Omental fat pad (tissue), 3 donors: ENCODE measurements at regions not wholly inside any gene's neighbourhood (a gene's known extent, or its start where the extent isn't known, plus 50 kb on each side); places are given as distances from the start of the nearest gene placed in this dataset.

Experiments
- ATAC-seq: fragments of 150-250 bp; one replicate; pipeline ENCODE4 v1.9.1; 2016; ENCODE audit warnings: mild to moderate bottlenecking, moderate library complexity; ENCODE audit not compliant: low FRiP score
- DNase-seq: peaks from one replicate; pipeline ENCODE4 v3.0.0-alpha.2; 2019; ENCODE audit warnings: low spot score
- CTCF ChIP-seq, 3 donors: fragments of 450-650 bp; IDR thresholded peaks; one replicate each; pipeline ENCODE4 v1.5.1; 2016 to 2017; ENCODE audit warnings: antibody characterized with exemption in 3 of 3, mild to moderate bottlenecking in 3 of 3, moderate library complexity in 2 of 3

- ATAC-seq (no peak), DNase-seq (no peak)
- TF ChIP-seq CTCF (IDR thresholded peaks at IDR 0.05): no peak
These were observed 92.9 kb upstream of the MAX start for GRCh38 chr14:65195042-65195719.

GRCh38 chr14:65198346-65198745 is 96.0 kb upstream of the MAX start:
- no peak for ATAC-seq
- TF ChIP-seq CTCF (IDR thresholded peaks at IDR 0.05): no peak

GRCh38 chr14:65200454-65200853 is 98.1 kb upstream of the MAX start:
- DNase-seq (no peak), ATAC-seq (no peak)
- TF ChIP-seq CTCF (IDR thresholded peaks at IDR 0.05): no peak

More at GRCh38 chr14:65198346-65198745, 96.0 kb upstream of the MAX start:
- no peak for DNase-seq

GRCh38 chr14:65203574-65203973 is 101.3 kb upstream of the MAX start:
- no peak for TF ChIP-seq CTCF (IDR thresholded peaks at IDR 0.05)
- no peak for ATAC-seq

GRCh38 chr14:65204056-65204455 is 101.7 kb upstream of the MAX start:
- no peak for ATAC-seq
- DNase-seq: no peak
- TF ChIP-seq CTCF (IDR thresholded peaks at IDR 0.05): no peak

More at GRCh38 chr14:65203574-65203973, 101.3 kb upstream of the MAX start:
- no peak for DNase-seq

GRCh38 chr14:65206078-65206447 is 103.7 kb upstream of the MAX start:
- TF ChIP-seq CTCF (IDR thresholded peaks at IDR 0.05): no peak
- DNase-seq: no peak
- no peak for ATAC-seq

GRCh38 chr14:65206448-65207096 is 104.3 kb upstream of the MAX start:
- TF ChIP-seq CTCF (IDR thresholded peaks at IDR 0.05): no peak

More at GRCh38 chr14:65206448-65207096, 104.3 kb upstream of the MAX start:
- ATAC-seq: no peak
- DNase-seq: no peak
